K562 (cell line): ENCODE measurements at regions not wholly inside any gene's neighbourhood (a gene's known extent, or its start where the extent isn't known, plus 50 kb on each side); places are given as distances from the start of the nearest gene placed in this dataset.

ENCODE experiments used
- ATAC-seq: fragments of 200-7000 bp; cut with Tn5 transposase; 3 replicates; pipeline ENCODE4 v1.9.1; 2020; ENCODE audit warnings: moderate library complexity
- BruUV-seq: library from RNA; stranded (reverse); fragments of 400-500 nt; replicated peaks from 2 replicates; lab custom pipeline; 2021; lab: Mats Ljungman, UMichigan
- CTCF ChIA-PET: fragments of 300-600 bp; formaldehyde crosslinking; extraction: SDS; loops from one replicate; lab custom pipeline; 2021; ENCODE audit warnings: low intra/inter-chr PET ratio; lab: Yijun Ruan, JAX
- POLR2A ChIA-PET: fragments of 300-600, 350-650 bp; sonication (Branson Sonifier 250); formaldehyde crosslinking; extraction: SDS; loops from one replicate; lab custom pipeline; 2021; ENCODE audit warnings: antibody characterized with exemption, inconsistent platforms; lab: Yijun Ruan, JAX
- DNase-seq, 4 experiments: peaks; one replicate each; pipeline versions ENCODE4 v3.0.0 to v3.0.0-alpha.2; 2011 to 2018; ENCODE audit warnings: low spot score in 3 of 4, mixed read lengths in 3 of 4; ENCODE audit errors: extremely low read depth in 1 of 4
- FAIRE-seq: peaks from 2 replicates; lab custom pipeline; 2011; peaks lifted over from hg19 to GRCh38; lab: Jason Lieb, UNC
- H2AFZ ChIP-seq: 2 replicates; pipeline ENCODE4 v1.6.0; 2011; ENCODE audit warnings: low read depth, low read length, control low read depth, inconsistent platforms
- H3K27ac ChIP-seq: fragments of 200-600 bp; 3 replicates; pipeline ENCODE4 v1.8.0; 2011; ENCODE audit warnings: low read depth, mild to moderate bottlenecking, control low read depth, inconsistent platforms, low read length, moderate library complexity, mixed read lengths; ENCODE audit errors: extremely low read depth
- H3K27me3 ChIP-seq, 2 experiments: fragments of 300-600 bp in 1 of 2; 2 replicates in 1 of 2; 3 replicates in 1 of 2; pipeline versions ENCODE4 v1.6.0 to v1.8.0; 2011; ENCODE audit warnings: inconsistent platforms in 2 of 2, low read length in 2 of 2, mild to moderate bottlenecking in 1 of 2, mixed read lengths in 1 of 2, moderate library complexity in 1 of 2; ENCODE audit not compliant: control insufficient read depth in 2 of 2, insufficient read depth in 2 of 2
- H3K36me3 ChIP-seq: fragments of 300-600 bp; 3 replicates; pipeline ENCODE4 v1.8.0; 2011; ENCODE audit warnings: mild to moderate bottlenecking, low read length, inconsistent platforms; ENCODE audit not compliant: control insufficient read depth, insufficient read depth
- H3K4me1 ChIP-seq, 2 experiments: fragments of 200-600 bp in 1 of 2; replicated peaks in 1 of 2; 2 replicates in 1 of 2; 3 replicates in 1 of 2; pipeline versions ENCODE4 v1.5.1 to v1.8.0; 2011; ENCODE audit warnings: inconsistent platforms in 2 of 2, low read length in 2 of 2, mild to moderate bottlenecking in 1 of 2, mixed read lengths in 1 of 2, moderate library complexity in 1 of 2; ENCODE audit not compliant: control insufficient read depth in 2 of 2, insufficient read depth in 2 of 2
- H3K4me2 ChIP-seq: 2 replicates; pipeline ENCODE4 v1.6.1; 2011; ENCODE audit warnings: low read length, control low read depth, inconsistent platforms, mixed read lengths; ENCODE audit not compliant: insufficient read depth
- H3K4me3 ChIP-seq: fragments of 200-600 bp; sonication (generic), shearing (Covaris generic); 2 replicates; pipeline ENCODE4 v1.5.1; 2016; ENCODE audit warnings: control low read depth, inconsistent platforms
- H3K79me2 ChIP-seq: fragments of 200-600 bp; 3 replicates; pipeline ENCODE4 v1.8.0; 2011; ENCODE audit warnings: low read length, inconsistent platforms; ENCODE audit not compliant: control insufficient read depth, insufficient read depth
- H3K9ac ChIP-seq, 2 experiments: 2 replicates each; pipeline versions ENCODE4 v1.6.0 to v1.6.1; 2011; ENCODE audit warnings: low read depth in 2 of 2, low read length in 2 of 2, control low read depth in 1 of 2, inconsistent platforms in 1 of 2, mild to moderate bottlenecking in 1 of 2, mixed read lengths in 1 of 2; ENCODE audit not compliant: insufficient read depth in 1 of 2
- H3K9me1 ChIP-seq: one replicate; pipeline ENCODE4 v1.6.0; 2011; ENCODE audit warnings: inconsistent platforms, mild to moderate bottlenecking, low read length, moderate library complexity; ENCODE audit not compliant: control insufficient read depth, insufficient read depth
- H3K9me3 ChIP-seq: replicated peaks from 2 replicates; pipeline ENCODE4 v1.5.1; 2011; ENCODE audit warnings: low read depth, low read length, inconsistent platforms; ENCODE audit not compliant: control insufficient read depth, insufficient read depth
- H4K20me1 ChIP-seq: replicated peaks from 2 replicates; pipeline ENCODE4 v1.6.1; 2011; ENCODE audit warnings: low read length, inconsistent platforms, mixed read lengths; ENCODE audit not compliant: control insufficient read depth, insufficient read depth
- ATF1 ChIP-seq, 2 experiments: fragments of 450-650 bp in 1 of 2; IDR thresholded peaks; 2 replicates each; pipeline ENCODE4 v1.6.1; 2016; ENCODE audit warnings: missing compliant biosample characterization in 1 of 2, missing genetic modification characterization in 1 of 2
- CBFB ChIP-seq: sonication (generic); formaldehyde crosslinking; IDR thresholded peaks from 2 replicates; pipeline ENCODE4 v1.4.0; 2020; ENCODE audit warnings: mild to moderate bottlenecking, missing genetic modification reagents
- CHD1 ChIP-seq: fragments of 200-600 bp; sonication (generic); IDR thresholded peaks from one replicate; pipeline ENCODE4 v1.6.1; 2012; ENCODE audit warnings: mild to moderate bottlenecking, moderate library complexity, low read length, inconsistent platforms
- FOXA3 ChIP-seq, 2 experiments: fragments of 450-650 bp in 1 of 2; sonication (generic) in 1 of 2; formaldehyde crosslinking; IDR thresholded peaks in 1 of 2; conservative IDR thresholded peaks in 1 of 2; 2 replicates each; pipeline versions ENCODE4 v1.4.0 to v1.8.0; 2020 to 2022; ENCODE audit warnings: mild to moderate bottlenecking in 2 of 2, missing genetic modification reagents in 1 of 2
- RBM15 ChIP-seq: fragments of 200-400 bp; formaldehyde crosslinking; IDR thresholded peaks from 2 replicates; pipeline ENCODE4 v1.6.1; 2018; ENCODE audit warnings: mild to moderate bottlenecking, low read length, moderate library complexity; ENCODE audit not compliant: insufficient read depth
- in situ Hi-C: fragments of 300-500 bp; cut with MboI; formaldehyde crosslinking; loops from 4 replicates; pipeline ENCODE4 v1.15.0; 2018; ENCODE audit warnings: inconsistent platforms, mixed read lengths
- intact Hi-C: fragments of 100-400 bp; cut with micrococcal nuclease; formaldehyde crosslinking; loops from 2 replicates; pipeline ENCODE4 v1.14.2; 2022
- TF ChIP-seq, protein P1 (sequence below): fragments of 250-450 bp; sonication (Bioruptor Pico); IDR thresholded peaks from 2 replicates; pipeline ENCODE4 v1.8.0; 2021; ENCODE audit warnings: moderate library complexity, mild to moderate bottlenecking, inconsistent platforms
- TF ChIP-seq, protein P2 (sequence below): fragments of 450-650 bp; IDR thresholded peaks from one replicate; pipeline ENCODE4 v1.6.1; 2018; ENCODE audit warnings: mild to moderate bottlenecking, moderate library complexity; ENCODE audit not compliant: partially characterized antibody

GRCh38 chr6:45772051-45772450 is 243.6 kb downstream of the CLIC5 start (continued):
- TF ChIP-seq, protein P1, sequence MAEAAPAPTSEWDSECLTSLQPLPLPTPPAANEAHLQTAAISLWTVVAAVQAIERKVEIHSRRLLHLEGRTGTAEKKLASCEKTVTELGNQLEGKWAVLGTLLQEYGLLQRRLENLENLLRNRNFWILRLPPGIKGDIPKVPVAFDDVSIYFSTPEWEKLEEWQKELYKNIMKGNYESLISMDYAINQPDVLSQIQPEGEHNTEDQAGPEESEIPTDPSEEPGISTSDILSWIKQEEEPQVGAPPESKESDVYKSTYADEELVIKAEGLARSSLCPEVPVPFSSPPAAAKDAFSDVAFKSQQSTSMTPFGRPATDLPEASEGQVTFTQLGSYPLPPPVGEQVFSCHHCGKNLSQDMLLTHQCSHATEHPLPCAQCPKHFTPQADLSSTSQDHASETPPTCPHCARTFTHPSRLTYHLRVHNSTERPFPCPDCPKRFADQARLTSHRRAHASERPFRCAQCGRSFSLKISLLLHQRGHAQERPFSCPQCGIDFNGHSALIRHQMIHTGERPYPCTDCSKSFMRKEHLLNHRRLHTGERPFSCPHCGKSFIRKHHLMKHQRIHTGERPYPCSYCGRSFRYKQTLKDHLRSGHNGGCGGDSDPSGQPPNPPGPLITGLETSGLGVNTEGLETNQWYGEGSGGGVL = no peak
- TF ChIP-seq RBM15 = no peak
- TF ChIP-seq CBFB (CRISPR knock-in tag) = no peak
- no peak for TF ChIP-seq CHD1

DNA sequence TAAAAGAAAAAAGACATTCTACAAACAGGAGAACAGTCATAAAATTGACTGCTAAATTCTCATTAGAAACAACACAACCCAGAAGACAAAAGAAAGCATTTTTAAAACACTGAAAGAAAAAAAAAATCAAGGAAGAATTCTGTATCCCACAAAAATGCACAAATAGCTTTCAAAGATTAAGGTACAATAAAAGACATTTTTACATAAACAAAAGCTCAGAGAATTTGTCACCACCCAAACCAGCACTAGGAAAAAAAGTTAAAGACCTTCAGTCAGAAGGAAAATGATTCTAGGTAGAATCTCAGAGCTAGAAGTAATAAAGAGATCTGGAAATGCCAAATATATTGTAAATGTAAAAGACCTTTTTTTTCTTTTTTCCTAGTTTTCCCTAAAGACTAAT is 252.4 kb downstream of the CLIC5 start:
- no TSS peak for BruUV-seq
- no peak for DNase-seq
- ChIA-PET CTCF (no interaction called here), POLR2A (no interaction called here)
- Histone ChIP-seq H2AFZ (no peak overlapping the region), H3K27me3 (0 out of 5 replicates have a peak, but pooled peaks cover 0 to 3% of the 10 kb centered on the region in 2 experiments), H3K9ac (no peak overlapping the region), H4K20me1 (no peaks in the 10 kb centered on the region), H3K4me1 (no peaks in the 10 kb centered on the region), H3K9me3 (no peaks in the 10 kb centered on the region), H3K79me2 (no peaks in the 10 kb centered on the region), H3K4me2 (no peak overlapping the region), H3K4me3 (no peak overlapping the region), H3K27ac (no peak overlapping the region), H3K9me1 (no peaks in the 10 kb centered on the region), H3K36me3 (no peaks in the 10 kb centered on the region)
- intact Hi-C loops = no loop called here
- ATAC-seq = no peak
- in situ Hi-C loops = no loop called here
- no peak for FAIRE-seq
- TF ChIP-seq ATF1 (CRISPR knock-in tag; IDR thresholded peaks at IDR 0.05) (no peak), ATF1 (tag; IDR thresholded peaks at IDR 0.05) (no peak), FOXA3 (CRISPR knock-in tag; conservative IDR thresholded peaks at IDR 0.05 in 1 of 2, IDR thresholded peaks at IDR 0.05 in 1 of 2) (no peak)
- TF ChIP-seq, protein P2, sequence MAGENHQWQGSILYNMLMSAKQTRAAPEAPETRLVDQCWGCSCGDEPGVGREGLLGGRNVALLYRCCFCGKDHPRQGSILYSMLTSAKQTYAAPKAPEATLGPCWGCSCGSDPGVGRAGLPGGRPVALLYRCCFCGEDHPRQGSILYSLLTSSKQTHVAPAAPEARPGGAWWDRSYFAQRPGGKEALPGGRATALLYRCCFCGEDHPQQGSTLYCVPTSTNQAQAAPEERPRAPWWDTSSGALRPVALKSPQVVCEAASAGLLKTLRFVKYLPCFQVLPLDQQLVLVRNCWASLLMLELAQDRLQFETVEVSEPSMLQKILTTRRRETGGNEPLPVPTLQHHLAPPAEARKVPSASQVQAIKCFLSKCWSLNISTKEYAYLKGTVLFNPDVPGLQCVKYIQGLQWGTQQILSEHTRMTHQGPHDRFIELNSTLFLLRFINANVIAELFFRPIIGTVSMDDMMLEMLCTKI = no peak
